Endodermal cell (in vitro differentiated cells): ENCODE measurements at regions not wholly inside any gene's neighbourhood (a gene's known extent, or its start where the extent isn't known, plus 50 kb on each side); places are given as distances from the start of the nearest gene placed in this dataset.

Experiments
- DNase-seq: peaks from one replicate; pipeline ENCODE4 v3.0.0-alpha.2; 2017
- H3K27ac ChIP-seq: 2 replicates; pipeline ENCODE4 v1.5.1; 2013; ENCODE audit warnings: mild to moderate bottlenecking, low read depth, low read length, moderate library complexity
- H3K27me3 ChIP-seq: 2 replicates; pipeline ENCODE4 v1.6.1; 2013; ENCODE audit warnings: mild to moderate bottlenecking, low read length, moderate library complexity; ENCODE audit not compliant: insufficient read depth, control insufficient read depth, poor library complexity, severe bottlenecking
- H3K36me3 ChIP-seq: 2 replicates; pipeline ENCODE4 v1.7.0; 2013; ENCODE audit warnings: mild to moderate bottlenecking, low read length, moderate library complexity; ENCODE audit not compliant: control insufficient read depth, insufficient read depth
- H3K4me1 ChIP-seq: one replicate; pipeline ENCODE4 v1.7.0; 2013; ENCODE audit warnings: low read length; ENCODE audit not compliant: control insufficient read depth, insufficient read depth
- H3K4me3 ChIP-seq: 2 replicates; pipeline ENCODE4 v1.5.1; 2013; ENCODE audit warnings: mild to moderate bottlenecking, low read length, moderate library complexity
- H3K9ac ChIP-seq: 2 replicates; pipeline ENCODE4 v1.6.1; 2013; ENCODE audit warnings: mild to moderate bottlenecking, low read length, moderate library complexity; ENCODE audit not compliant: poor library complexity, severe bottlenecking; ENCODE audit errors: extremely low read depth
- H3K9me3 ChIP-seq: 2 replicates; pipeline ENCODE4 v1.6.1; 2013; ENCODE audit warnings: mild to moderate bottlenecking, low read length, moderate library complexity; ENCODE audit not compliant: control insufficient read depth
- H3K27ac Mint-ChIP-seq: 2 replicates; pipeline ENCODE4 v1.8.0; 2020; ENCODE audit warnings: mixed read lengths
- H3K27me3 Mint-ChIP-seq: 2 replicates; pipeline ENCODE4 v1.8.0; 2021; ENCODE audit warnings: mild to moderate bottlenecking, mixed read lengths; ENCODE audit not compliant: insufficient read depth
- H3K36me3 Mint-ChIP-seq: 2 replicates; pipeline ENCODE4 v1.8.0; 2020; ENCODE audit warnings: low read depth, mixed read lengths
- H3K4me1 Mint-ChIP-seq: 2 replicates; pipeline ENCODE4 v1.8.0; 2020; ENCODE audit warnings: mixed read lengths
- H3K4me3 Mint-ChIP-seq: 2 replicates; pipeline ENCODE4 v1.8.0; 2020; ENCODE audit warnings: mild to moderate bottlenecking, moderate library complexity, mixed read lengths
- H3K9me3 Mint-ChIP-seq: 2 replicates; pipeline ENCODE4 v1.8.0; 2020; ENCODE audit warnings: mild to moderate bottlenecking, mixed read lengths
- WGBS, 2 experiments: methylation state at CpG; one replicate each; pipeline versions ENCODE4 v1.1.5 to v1.1.7; 2013; ENCODE audit warnings: missing lambda C conversion rate in 2 of 2, mixed read lengths in 1 of 2; ENCODE audit not compliant: insufficient coverage in 1 of 2, insufficient read length in 1 of 2; 5-methylcytosine and 5-hydroxymethylcytosine counted together
- TF ChIP-seq, protein P1 (sequence below): fragments of 200-600 bp; sonication (generic); conservative IDR thresholded peaks from 2 replicates; pipeline ENCODE4 v1.5.0; 2021; ENCODE audit warnings: antibody characterized with exemption, mild to moderate bottlenecking

DNA sequence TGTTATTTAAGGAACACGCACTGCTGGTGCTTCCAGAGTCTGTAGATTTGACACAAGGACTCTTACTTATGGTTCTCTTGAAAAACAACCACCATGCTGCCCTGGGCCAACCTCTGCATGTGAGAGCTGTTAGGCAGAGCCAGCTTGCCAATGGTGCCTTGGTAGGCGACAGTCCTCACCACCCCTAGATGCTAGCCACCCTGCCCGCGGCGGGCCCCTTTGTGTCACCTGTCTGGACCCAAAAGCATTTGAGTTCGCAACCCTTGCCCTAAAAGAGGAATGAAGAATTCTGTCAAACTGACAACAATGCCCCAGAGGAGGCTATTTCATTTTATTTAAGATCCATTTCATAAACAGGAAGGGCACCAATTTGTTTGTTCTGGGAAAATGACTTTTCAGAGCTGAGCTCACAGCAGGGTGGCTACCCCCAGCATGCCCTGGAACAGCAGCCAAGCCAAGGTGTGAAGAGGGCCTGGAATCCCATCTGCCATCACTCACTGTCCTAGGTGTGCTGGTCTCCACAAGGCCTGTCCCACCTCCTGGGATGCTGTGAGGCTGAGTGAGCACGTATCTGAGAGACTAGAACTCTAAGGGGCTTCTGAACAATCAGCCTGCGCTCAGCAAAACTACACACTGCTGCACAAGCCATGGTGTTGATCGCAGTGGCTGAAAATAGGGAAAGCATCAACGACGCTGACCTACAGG is 63.8 kb upstream of the FZD10 start:
- H3K36me3 Mint-ChIP-seq: no peaks in the 10 kb centered on the region
- H3K4me3 Mint-ChIP-seq: no peak overlapping the region
- no peaks in the 10 kb centered on the region for H3K4me1 ChIP-seq
- no peak overlapping the region for H3K4me3 ChIP-seq
- peaks cover 47% of the 10 kb centered on the region for H3K27me3 Mint-ChIP-seq
- H3K36me3 ChIP-seq: no peaks in the 10 kb centered on the region
- TF ChIP-seq, protein P1, sequence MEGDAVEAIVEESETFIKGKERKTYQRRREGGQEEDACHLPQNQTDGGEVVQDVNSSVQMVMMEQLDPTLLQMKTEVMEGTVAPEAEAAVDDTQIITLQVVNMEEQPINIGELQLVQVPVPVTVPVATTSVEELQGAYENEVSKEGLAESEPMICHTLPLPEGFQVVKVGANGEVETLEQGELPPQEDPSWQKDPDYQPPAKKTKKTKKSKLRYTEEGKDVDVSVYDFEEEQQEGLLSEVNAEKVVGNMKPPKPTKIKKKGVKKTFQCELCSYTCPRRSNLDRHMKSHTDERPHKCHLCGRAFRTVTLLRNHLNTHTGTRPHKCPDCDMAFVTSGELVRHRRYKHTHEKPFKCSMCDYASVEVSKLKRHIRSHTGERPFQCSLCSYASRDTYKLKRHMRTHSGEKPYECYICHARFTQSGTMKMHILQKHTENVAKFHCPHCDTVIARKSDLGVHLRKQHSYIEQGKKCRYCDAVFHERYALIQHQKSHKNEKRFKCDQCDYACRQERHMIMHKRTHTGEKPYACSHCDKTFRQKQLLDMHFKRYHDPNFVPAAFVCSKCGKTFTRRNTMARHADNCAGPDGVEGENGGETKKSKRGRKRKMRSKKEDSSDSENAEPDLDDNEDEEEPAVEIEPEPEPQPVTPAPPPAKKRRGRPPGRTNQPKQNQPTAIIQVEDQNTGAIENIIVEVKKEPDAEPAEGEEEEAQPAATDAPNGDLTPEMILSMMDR: no peak
- no peak overlapping the region for H3K9ac ChIP-seq
- H3K9me3 ChIP-seq: no peaks in the 10 kb centered on the region
- no peak overlapping the region for H3K27ac Mint-ChIP-seq
- WGBS, 2 experiments: 91 to 99% methylated on average over 10 to 11 of the region's 11 CpGs
- H3K9me3 Mint-ChIP-seq: no peaks in the 10 kb centered on the region
- H3K27me3 ChIP-seq: peaks cover 8% of the 10 kb centered on the region
- DNase-seq: no peak
- H3K4me1 Mint-ChIP-seq: peaks cover 5% of the 10 kb centered on the region
- no peak overlapping the region for H3K27ac ChIP-seq

DNA sequence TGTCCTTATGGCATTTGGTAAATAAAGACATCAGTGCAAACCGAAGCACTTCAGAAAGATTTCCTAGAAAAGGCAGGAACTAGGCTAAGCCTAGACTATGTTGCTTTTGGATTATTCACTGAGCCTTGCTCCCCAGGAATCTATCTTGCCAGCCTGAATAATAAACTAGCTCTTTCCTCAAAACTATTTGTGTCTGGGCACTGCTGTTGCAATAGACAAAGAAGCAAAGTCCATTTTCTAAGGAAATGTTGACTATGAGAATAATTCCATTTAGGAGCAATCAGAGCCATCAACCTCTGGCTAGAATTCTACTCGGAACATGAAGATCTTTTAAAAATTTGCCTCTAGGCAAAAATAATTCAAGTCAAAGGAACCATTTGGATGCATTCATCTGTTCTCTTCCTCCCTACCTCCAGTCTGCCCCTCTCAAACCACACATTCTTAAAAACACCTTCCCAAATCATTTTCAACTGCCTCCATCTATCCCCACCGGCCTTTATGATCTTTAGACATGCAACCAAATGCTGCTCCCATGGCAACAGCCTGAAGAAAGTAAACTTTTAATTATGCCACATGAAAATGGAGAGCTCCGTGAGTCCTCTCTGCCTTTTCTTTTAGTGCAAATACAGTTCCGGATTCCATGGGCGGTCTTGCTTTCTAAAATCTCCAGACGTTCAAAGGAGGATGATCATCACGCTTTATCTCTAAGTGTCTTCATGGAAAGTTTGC is 61.5 kb upstream of the FZD10 start:
- DNase-seq: no peak
- Histone ChIP-seq H3K4me1 (no peaks in the 10 kb centered on the region), H3K36me3 (no peaks in the 10 kb centered on the region), H3K27ac (peak overlapping the region; percentile 32), H3K4me3 (no peak overlapping the region), H3K9me3 (no peaks in the 10 kb centered on the region), H3K9ac (no peak overlapping the region), H3K27me3 (peaks cover 22% of the 10 kb centered on the region)
- Mint-ChIP-seq H3K36me3 (no peaks in the 10 kb centered on the region), H3K27me3 (peaks cover 59% of the 10 kb centered on the region), H3K4me3 (no peak overlapping the region), H3K9me3 (no peaks in the 10 kb centered on the region), H3K4me1 (peaks cover 5% of the 10 kb centered on the region), H3K27ac (no peak overlapping the region)
- 87% methylated on average over 8 of the region's 8 CpGs for WGBS, 2 experiments
- TF ChIP-seq, protein P1: no peak

DNA sequence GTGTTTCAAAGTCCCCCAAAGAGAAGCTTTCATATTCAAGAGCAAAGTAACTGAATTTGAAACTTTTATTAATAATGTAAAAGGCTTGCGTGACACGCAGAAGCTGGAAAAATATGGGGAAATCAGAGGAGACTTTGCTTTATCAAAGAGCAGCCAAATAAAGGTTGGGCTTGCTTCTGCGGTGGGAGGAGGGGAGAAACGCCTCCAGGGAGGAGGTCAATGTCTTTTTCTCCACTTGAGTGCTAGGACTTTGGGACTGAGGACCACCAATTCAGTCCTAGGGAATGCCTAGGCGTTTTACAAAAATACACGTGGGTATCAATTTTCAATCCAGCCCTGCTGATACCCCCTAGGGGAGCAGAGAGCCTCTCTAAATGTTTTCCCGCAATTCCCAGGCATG is 60.9 kb upstream of the FZD10 start:
- no peak overlapping the region for H3K4me3 ChIP-seq
- peak overlapping the region; percentile 32 for H3K27ac ChIP-seq
- TF ChIP-seq, protein P1: no peak
- Mint-ChIP-seq H3K27me3 (peaks cover 64% of the 10 kb centered on the region), H3K9me3 (no peaks in the 10 kb centered on the region), H3K27ac (no peak overlapping the region), H3K36me3 (no peaks in the 10 kb centered on the region), H3K4me1 (peaks cover 5% of the 10 kb centered on the region), H3K4me3 (no peak overlapping the region)
- no peaks in the 10 kb centered on the region for H3K4me1 ChIP-seq
- H3K9ac ChIP-seq: no peak overlapping the region
- DNase-seq: no peak
- H3K27me3 ChIP-seq: peaks cover 28% of the 10 kb centered on the region
- WGBS, 2 experiments: 43 to 55% methylated on average over 7 of the region's 7 CpGs
- no peaks in the 10 kb centered on the region for H3K36me3 ChIP-seq
- H3K9me3 ChIP-seq: no peaks in the 10 kb centered on the region
